ENCODE measurements at regions not wholly inside any gene's neighbourhood (a gene's known extent, or its start where the extent isn't known, plus 50 kb on each side); places are given as distances from the start of the nearest gene placed in this dataset.

DNA sequence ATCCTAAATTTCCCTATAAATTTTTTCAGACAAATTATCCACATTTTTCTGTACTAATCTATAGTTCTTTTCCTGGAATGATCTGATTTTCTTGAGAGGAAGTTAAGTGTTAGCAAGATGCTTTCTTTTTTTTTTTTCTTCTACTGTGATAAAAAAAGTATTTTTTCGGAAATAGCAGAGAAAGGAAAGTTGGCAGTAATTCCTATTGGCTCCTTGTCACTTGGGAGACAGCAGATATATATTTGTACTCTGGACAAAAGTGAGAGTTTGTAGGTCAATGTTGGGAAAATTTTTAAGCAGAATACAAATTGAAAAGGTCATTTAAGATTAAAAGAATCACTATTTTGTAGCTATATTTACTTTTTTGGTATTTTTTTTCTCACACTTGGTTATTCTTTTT lies 635.7 kb upstream of the NRXN1 start:
- TF ChIP-seq POLR2AphosphoS5 (IDR thresholded peaks at IDR 0.05) (no peak), POLR2A (IDR thresholded peaks at IDR 0.05) (no peak)
- TF ChIP-seq, protein P1, sequence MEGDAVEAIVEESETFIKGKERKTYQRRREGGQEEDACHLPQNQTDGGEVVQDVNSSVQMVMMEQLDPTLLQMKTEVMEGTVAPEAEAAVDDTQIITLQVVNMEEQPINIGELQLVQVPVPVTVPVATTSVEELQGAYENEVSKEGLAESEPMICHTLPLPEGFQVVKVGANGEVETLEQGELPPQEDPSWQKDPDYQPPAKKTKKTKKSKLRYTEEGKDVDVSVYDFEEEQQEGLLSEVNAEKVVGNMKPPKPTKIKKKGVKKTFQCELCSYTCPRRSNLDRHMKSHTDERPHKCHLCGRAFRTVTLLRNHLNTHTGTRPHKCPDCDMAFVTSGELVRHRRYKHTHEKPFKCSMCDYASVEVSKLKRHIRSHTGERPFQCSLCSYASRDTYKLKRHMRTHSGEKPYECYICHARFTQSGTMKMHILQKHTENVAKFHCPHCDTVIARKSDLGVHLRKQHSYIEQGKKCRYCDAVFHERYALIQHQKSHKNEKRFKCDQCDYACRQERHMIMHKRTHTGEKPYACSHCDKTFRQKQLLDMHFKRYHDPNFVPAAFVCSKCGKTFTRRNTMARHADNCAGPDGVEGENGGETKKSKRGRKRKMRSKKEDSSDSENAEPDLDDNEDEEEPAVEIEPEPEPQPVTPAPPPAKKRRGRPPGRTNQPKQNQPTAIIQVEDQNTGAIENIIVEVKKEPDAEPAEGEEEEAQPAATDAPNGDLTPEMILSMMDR (IDR thresholded peaks at IDR 0.05), result no peak

All from suprapubic skin (tissue), 4 donors.